GM12864 (cell line): ENCODE measurements at regions not wholly inside any gene's neighbourhood (a gene's known extent, or its start where the extent isn't known, plus 50 kb on each side); places are given as distances from the start of the nearest gene placed in this dataset.

Experiments
- DNase-seq: peaks from one replicate; pipeline ENCODE4 v3.0.0-alpha.2; 2011; ENCODE audit warnings: low read depth
- H3K4me3 ChIP-seq: 2 replicates; pipeline ENCODE4 v1.5.1; 2011; ENCODE audit warnings: mild to moderate bottlenecking, low read depth, low read length, control low read depth
- TF ChIP-seq, protein P1 (sequence below): IDR thresholded peaks from 2 replicates; pipeline ENCODE4 v1.5.1; 2011; ENCODE audit warnings: low read depth, mild to moderate bottlenecking, moderate library complexity, low read length, control low read depth, inconsistent platforms; ENCODE audit errors: missing control alignments

GRCh38 chrX:82230013-82230412 lies 1028.1 kb downstream of the SH3BGRL start:
- no peak for DNase-seq
- TF ChIP-seq, protein P1, sequence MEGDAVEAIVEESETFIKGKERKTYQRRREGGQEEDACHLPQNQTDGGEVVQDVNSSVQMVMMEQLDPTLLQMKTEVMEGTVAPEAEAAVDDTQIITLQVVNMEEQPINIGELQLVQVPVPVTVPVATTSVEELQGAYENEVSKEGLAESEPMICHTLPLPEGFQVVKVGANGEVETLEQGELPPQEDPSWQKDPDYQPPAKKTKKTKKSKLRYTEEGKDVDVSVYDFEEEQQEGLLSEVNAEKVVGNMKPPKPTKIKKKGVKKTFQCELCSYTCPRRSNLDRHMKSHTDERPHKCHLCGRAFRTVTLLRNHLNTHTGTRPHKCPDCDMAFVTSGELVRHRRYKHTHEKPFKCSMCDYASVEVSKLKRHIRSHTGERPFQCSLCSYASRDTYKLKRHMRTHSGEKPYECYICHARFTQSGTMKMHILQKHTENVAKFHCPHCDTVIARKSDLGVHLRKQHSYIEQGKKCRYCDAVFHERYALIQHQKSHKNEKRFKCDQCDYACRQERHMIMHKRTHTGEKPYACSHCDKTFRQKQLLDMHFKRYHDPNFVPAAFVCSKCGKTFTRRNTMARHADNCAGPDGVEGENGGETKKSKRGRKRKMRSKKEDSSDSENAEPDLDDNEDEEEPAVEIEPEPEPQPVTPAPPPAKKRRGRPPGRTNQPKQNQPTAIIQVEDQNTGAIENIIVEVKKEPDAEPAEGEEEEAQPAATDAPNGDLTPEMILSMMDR = no peak
- H3K4me3 ChIP-seq = no peak overlapping the region

DNA sequence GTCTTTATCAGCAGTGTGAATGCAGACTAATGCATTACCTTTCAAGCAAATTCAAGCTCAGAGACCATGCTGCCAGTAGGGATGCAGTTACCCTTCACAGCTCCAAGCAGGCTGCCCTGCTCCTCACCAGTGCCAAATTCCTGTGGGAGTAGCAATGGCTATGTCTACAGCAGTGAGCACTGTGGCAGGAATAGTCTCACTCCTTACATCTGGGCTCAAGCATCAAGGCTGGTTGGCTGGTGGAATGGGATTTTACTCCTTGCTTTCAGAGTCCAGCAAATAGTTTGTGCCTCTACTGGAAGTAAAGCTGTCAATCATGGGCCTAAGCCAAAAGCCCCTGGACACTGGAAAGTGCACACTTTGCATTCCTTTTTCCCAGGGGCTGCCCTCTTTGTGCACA lies 1030.8 kb downstream of the SH3BGRL start:
- TF ChIP-seq, protein P1 = no peak
- DNase-seq = no peak
- no peak overlapping the region for H3K4me3 ChIP-seq

DNA sequence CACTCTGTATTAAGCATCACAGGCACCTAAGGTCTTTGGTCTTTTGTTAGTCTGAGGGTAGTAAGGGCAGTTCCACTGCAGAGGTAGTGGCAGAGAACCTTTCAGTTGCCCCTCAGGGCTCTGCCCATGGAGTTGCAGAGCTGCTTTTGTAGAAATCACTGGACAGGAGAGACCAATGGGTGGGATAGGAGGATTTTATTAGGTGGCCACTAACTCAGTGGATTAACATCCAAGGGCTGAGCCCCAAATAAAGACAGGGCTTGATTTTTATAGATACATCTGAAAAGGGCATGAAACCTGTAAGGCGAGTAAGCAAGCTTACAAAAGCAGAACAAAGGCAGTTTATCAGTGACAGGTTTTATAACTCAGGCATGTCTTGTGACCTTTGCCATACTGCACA lies 1035.4 kb downstream of the SH3BGRL start:
- TF ChIP-seq, protein P1 = no peak
- no peak for DNase-seq
- no peak overlapping the region for H3K4me3 ChIP-seq
